NCI-H226 (cell line): ENCODE measurements at regions not wholly inside any gene's neighbourhood (a gene's known extent, or its start where the extent isn't known, plus 50 kb on each side); places are given as distances from the start of the nearest gene placed in this dataset.

Experiments
- DNase-seq: peaks from one replicate; pipeline ENCODE4 v3.0.0-alpha.2; 2015

GRCh38 chr12:98355933-98356332, 159.5 kb upstream of the TMPO start:
- no peak for DNase-seq

DNA sequence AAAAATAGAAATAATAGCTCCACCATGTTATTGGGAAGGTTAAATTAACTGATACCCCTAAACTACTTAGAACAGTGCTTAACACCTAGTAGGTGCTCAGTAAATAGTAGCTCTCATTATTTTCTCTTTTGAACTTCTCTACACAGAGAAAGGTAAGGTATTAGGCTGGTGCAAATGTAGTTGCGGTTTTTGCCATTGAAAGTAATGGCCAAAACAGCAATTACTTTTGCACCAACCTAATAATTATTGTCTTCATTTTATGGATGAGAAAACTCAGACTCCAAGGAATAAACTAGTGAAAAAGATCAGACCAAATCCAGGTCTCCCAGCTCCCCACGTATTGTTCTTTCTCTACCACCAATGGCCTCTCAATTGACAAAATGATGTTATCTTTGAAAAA, 157.2 kb upstream of the TMPO start:
- no peak for DNase-seq

GRCh38 chr12:98359856-98360255, 155.5 kb upstream of the TMPO start:
- DNase-seq, result no peak

DNA sequence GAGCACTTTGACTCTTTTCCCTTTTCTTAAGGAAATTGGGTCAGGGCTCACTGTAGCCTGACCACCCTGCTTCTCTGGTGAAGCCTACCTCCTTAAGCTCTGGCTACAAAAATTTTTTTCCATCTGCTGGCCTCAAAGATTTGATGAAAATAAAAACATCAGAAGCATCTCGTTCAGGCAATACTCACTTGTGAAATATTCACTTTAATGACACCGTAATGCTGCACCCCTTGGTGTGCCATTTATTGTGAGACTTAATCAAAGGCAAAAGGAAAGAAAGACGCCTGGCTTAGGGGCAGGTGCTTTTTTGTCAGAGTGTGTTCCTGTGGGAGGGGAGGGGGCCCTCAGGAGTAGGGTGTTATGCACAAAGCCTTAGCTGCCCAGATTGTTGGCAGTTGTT, 155.0 kb upstream of the TMPO start:
- no peak for DNase-seq

DNA sequence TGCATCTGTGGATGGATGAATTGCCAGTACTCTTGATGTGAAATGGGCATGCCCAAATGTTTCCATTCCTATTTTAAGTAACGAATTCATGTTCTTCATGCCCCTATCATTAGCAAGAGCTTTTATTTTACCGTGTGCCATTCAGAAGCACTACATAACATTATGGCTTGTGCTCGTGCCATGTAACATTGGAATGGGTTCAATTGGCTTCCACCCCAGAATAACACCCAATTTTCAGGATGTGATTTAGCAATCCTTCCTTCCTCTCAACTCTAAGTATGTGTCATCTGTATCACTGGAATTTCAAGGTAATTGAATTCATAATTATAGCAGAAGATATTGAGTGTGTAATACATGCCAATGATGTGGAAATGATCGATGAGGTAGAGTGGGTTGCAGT, 145.8 kb upstream of the TMPO start:
- DNase-seq, result no peak

- no peak for DNase-seq
Measured at GRCh38 chr12:98370976-98371375, 144.4 kb upstream of the TMPO start.

DNA sequence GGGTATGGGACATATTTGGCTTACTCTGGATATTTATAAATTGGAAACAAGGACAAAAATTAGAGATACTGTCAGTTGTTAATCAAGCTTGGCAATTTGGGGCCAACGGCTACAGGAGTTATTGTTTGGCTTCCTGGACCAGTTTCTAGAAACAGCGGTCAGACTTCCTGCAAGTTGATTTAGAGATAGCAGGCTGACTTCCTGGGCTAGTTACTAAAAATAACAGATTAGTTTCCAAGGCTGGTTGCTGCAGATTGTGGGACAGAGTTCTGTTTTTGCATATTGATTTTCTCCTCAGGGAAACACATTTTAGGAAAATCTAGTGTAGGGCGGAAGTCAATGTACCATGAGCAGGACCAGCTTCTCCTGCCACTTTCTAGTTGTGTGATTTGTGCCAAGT, 144.0 kb upstream of the TMPO start:
- DNase-seq, result no peak

- DNase-seq, result no peak
Measured at GRCh38 chr12:98372340-98373024, 142.9 kb upstream of the TMPO start.

GRCh38 chr12:98373025-98373554, 142.3 kb upstream of the TMPO start:
- DNase-seq, result peak; percentile 26

- DNase-seq, result no peak
Measured at GRCh38 chr12:98374007-98374406, 141.4 kb upstream of the TMPO start.

GRCh38 chr12:98379106-98379505, 136.3 kb upstream of the TMPO start:
- no peak for DNase-seq

- DNase-seq, result no peak
Measured at GRCh38 chr12:98385641-98386040, 129.7 kb upstream of the TMPO start.

DNA sequence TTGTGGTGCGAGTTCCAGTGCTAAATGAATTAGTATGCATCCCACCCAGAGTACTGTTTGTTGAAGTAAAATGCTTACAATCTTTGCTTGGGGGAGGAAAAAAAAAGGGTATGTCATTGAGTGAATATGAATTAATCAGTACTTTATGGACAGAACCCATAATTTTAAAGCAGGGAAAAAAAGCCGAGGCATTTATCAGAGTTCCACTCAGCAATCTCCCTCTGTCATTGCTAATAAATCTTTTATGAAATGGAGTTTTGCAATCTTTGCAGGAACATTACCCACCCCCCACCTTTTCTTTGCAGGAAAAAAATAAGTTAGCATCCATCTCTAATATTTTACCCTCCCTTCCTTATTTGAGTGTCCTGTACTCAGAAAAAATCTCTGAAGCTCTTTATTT, 127.9 kb upstream of the TMPO start:
- DNase-seq, result no peak

DNA sequence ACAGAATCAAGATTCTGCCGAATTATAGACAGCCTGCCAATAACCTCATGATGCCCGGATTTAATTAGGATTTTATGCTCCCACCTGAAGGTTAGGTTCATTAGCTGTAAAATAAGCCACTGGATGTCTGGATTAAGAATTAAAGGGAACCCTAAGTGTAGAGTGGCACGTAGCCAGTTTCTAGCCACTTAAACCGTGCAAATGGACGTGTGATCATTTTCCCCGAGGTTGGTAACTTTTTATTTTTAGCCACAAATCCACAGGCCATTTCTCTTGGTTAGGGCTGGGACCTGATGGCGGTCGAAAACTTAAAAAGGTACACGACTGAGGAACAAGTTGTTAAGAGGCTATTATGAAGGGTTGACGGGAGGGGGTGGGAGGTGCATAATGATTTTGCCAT, 127.3 kb upstream of the TMPO start:
- no peak for DNase-seq

DNA sequence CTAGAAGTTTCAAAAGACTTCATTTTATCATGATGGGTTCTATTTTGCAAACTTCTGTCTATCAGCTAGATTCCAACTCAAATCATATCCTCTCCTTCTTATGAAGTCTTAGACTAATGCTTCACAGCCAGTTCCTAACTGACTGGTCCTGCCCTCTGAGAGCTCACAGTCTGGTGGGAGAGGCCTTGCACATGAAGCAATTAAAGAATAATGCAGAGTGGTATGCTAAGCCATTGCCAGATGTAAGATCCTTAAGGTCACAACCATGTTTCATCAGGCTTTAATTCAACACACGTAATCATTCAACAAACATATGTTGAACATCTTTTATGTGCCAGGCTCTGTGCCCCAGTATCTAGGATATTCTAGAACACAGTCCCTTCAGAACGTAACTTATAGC, 125.8 kb upstream of the TMPO start:
- no peak for DNase-seq

DNA sequence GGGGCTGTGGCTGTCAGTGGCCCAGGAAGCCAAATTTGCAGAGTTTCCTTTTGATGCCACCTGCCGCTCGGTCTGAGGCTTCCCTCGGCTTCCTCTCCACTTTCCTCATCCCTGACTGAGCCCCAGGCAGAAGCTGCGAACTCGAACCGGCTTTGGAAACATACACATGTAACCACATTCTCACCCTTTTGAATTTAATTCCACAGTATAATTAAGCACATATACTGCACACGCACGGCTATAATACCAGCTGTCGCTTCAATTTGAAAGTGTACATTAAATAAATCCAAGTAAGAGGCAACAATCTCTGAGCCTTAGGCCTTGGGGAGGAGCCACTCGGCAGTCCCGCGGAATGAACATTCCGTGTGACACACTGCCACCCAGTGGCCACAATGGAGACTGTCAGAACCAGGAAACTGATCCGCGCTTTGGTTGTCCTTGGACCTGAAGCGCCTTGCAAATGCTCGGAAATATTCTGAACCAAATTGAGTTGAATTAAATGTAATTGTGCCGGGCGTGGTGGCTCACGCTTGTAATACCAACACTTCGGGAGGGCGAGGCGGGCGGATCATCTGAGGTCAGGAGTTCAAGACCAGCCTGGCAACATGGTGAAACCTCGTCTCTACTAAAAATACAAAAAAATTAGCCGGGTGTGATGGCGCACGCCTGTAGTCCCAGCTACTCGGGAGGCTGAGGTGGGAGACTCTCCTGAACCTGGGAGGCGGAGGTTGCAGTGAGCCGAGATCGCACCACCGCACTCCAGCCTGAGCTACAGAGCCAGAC, 117.9 kb upstream of the TMPO start:
- peak; percentile 53 for DNase-seq

GRCh38 chr12:98399532-98399931, 115.9 kb upstream of the TMPO start:
- peak; percentile 43 for DNase-seq

DNA sequence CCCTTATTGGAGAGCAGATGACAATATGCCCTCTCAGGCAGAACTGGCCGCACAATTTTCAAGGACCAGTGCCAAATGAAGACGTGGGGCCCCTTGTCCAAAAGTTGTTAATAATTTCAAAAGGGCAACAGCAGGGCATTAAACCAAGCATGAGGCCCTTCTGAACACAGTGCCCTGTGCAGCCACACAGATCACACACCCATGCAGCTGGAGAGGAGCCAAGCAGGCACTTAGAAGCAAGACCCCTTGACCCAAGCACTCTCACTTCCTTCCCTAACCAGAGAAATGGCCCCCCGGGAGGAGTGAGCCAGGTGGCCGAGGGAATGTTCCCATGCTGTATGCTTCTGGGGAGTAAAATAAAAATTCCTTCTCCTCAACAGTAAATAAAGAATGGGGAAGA, 114.0 kb upstream of the TMPO start:
- no peak for DNase-seq

DNA sequence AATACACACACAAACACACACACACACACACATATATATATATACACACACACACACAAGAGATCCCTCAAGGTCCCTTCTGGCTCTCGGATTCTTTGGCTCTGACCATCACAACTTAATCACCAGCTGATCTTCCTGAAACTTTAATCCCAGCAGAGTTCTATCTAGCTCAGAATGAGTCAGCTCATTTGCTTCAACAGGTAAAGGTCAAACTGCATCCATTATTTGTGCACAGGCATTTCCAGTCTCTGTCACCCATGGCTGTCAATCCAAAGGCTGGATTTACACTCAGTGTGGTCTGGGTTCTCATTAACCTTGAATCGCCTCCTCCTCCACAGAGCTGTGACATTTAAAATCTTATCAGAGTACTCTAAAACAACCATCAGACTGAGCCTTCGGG, 113.3 kb upstream of the TMPO start:
- no peak for DNase-seq

- DNase-seq, result no peak
Measured at GRCh38 chr12:98402671-98403070, 112.7 kb upstream of the TMPO start.

- DNase-seq, result no peak
Measured at GRCh38 chr12:98403385-98403784, 112.0 kb upstream of the TMPO start.

DNA sequence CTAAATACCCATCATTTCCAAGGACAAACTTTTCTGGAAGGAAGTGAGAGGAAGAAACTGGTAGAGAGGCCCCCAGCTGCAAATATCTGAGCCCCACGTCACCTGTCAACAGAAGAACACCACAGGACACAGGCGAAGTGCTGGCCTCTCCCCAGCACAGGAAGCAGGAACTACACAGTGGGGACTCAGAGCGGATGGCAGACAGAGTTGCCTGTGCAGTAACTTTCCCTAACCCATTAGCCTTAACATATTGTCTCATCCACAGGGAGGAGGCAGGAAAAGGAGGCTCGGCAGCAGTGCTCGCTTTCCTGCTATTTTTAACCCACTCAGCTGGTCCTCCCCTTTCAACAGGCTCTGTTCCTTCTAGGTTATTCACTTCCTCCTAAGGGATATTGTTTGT, 111.5 kb upstream of the TMPO start:
- DNase-seq, result no peak

DNA sequence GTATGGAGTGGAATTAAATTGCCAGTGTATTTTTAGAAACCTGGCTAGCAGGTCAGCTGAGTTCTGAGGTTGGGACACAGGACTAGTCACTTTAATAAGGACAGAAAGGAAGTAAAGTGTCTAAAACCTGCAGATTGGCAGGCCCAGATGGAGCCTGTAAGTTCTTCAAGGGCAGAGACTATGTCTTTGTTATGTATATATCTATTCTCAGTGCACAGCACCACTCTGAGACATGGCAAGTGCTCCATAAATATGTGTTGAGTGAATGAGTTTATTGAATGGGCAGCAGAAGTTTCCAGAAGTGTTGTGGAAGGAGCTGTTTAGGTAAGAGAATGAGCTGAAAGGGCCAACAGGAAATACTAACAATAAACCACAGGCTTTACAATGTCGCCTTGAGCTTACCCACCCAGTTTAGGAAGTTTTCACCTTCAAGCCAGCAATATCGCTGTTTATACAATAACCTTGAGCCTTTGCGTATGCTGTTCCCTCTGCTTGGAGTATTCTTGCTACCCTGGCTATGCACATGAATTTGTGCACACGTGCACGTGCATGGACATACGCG, 109.5 kb upstream of the TMPO start:
- DNase-seq, result no peak

GRCh38 chr12:98406378-98406777, 109.0 kb upstream of the TMPO start:
- no peak for DNase-seq
